ENCODE measurements at regions not wholly inside any gene's neighbourhood (a gene's known extent, or its start where the extent isn't known, plus 50 kb on each side); places are given as distances from the start of the nearest gene placed in this dataset.

- peaks cover 14% of the 10 kb centered on the region for H3K27me3 ChIP-seq (ENCODE audit: low read depth)
- no peaks in the 10 kb centered on the region for H3K36me3 ChIP-seq
- H3K27ac ChIP-seq (replicated peaks), result no peak overlapping the region
- H3K4me3 ChIP-seq, result no peak overlapping the region
- no peaks in the 10 kb centered on the region for H3K9me3 ChIP-seq (replicated peaks)
- H3K4me1 ChIP-seq, result peaks cover 5% of the 10 kb centered on the region
- DNase-seq, result no peak
- TF ChIP-seq CTCF (IDR thresholded peaks at IDR 0.05; ENCODE audit: borderline replicate concordance), result no peak
- intact Hi-C loops (cut with micrococcal nuclease), result no loop called here
Observed at GRCh38 chr21:35359076-35359475, 310.0 kb upstream of the RUNX1 start.

- no peak for DNase-seq
- Histone ChIP-seq H3K4me1 (peaks cover 5% of the 10 kb centered on the region), H3K9me3 (replicated peaks) (no peaks in the 10 kb centered on the region), H3K4me3 (no peak overlapping the region), H3K27ac (replicated peaks) (no peak overlapping the region), H3K27me3 (ENCODE audit: low read depth) (peaks cover 21% of the 10 kb centered on the region), H3K36me3 (no peaks in the 10 kb centered on the region)
- intact Hi-C loops (cut with micrococcal nuclease), result no loop called here
- no peak for TF ChIP-seq CTCF (IDR thresholded peaks at IDR 0.05; ENCODE audit: borderline replicate concordance)
Observed at GRCh38 chr21:35358008-35358407, 308.9 kb upstream of the RUNX1 start.

DNA sequence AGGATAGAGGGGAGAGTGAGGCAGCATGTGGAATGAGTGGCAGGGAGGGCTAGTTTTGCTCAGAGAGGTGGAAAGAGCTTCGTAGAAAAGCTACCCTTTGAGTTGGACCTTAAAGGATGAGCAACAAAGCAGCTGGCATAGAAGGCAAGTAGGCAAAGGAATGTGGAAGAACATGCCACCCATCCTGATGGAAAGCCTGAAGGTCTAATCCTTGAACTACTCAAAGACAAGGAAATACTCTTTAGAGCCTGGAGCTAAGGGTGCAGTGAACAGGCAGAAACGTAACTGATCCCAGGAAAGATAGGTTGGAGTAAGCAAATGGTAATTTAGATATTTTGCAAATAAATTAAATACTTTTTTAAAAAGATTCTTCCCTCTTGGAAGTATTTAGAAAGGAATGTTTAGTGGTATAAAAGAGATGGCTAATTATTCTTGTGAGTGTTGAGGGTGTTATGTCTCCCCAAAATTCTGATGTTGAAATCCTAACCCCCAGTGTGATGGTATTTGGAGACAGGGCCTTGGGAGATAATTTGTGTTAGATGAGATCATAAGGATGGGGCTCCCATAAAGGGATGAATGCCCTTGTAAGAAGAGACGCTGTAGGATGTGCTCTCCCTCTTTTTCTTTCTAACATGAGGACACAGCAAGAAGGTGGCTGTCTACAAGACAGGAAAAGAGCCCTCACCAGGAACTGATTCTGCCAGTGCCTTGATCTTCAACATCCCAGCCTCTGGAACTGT lies 308.1 kb upstream of the RUNX1 start:
- intact Hi-C loops (cut with micrococcal nuclease), result no loop called here
- TF ChIP-seq CTCF (IDR thresholded peaks at IDR 0.05; ENCODE audit: borderline replicate concordance), result no peak

GRCh38 chr21:35354078-35354477 lies 305.0 kb upstream of the RUNX1 start:
- H3K9me3 ChIP-seq (replicated peaks), result no peaks in the 10 kb centered on the region
- no peak for DNase-seq
- no peak overlapping the region for H3K27ac ChIP-seq (replicated peaks)
- H3K27me3 ChIP-seq (ENCODE audit: low read depth), result peaks cover 31% of the 10 kb centered on the region
- intact Hi-C loops (cut with micrococcal nuclease), result no loop called here
- no peaks in the 10 kb centered on the region for H3K36me3 ChIP-seq
- no peak for TF ChIP-seq CTCF (IDR thresholded peaks at IDR 0.05; ENCODE audit: borderline replicate concordance)
- H3K4me1 ChIP-seq, result no peaks in the 10 kb centered on the region
- no peak overlapping the region for H3K4me3 ChIP-seq

More for the DNA sequence above, 308.1 kb upstream of the RUNX1 start:
- Histone ChIP-seq H3K4me1 (peaks cover 5% of the 10 kb centered on the region), H3K9me3 (replicated peaks) (no peaks in the 10 kb centered on the region), H3K27me3 (ENCODE audit: low read depth) (peaks cover 21% of the 10 kb centered on the region), H3K4me3 (no peak overlapping the region), H3K27ac (replicated peaks) (no peak overlapping the region), H3K36me3 (no peaks in the 10 kb centered on the region)
- no peak for DNase-seq

DNA sequence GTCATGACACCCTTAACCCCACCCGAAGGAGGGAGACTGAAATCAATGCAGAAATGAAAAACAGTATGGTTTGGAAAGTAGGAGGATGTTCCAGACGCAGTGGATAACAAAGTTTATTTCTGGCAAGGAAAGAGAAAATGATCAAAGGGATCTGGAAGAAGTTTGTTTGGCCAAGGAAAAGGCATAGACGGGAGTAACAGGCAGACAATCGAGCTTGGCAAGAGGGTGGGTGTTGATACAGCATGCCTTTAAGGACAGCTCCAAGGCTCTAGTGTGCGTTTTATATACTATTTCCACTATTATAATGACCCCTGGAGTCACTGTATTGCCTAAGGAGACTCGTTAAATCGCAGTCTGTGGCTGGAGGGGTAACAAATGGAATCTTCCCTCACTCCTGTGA lies 303.7 kb upstream of the RUNX1 start:
- no peaks in the 10 kb centered on the region for H3K4me1 ChIP-seq
- no peak overlapping the region for H3K4me3 ChIP-seq
- intact Hi-C loops (cut with micrococcal nuclease), result no loop called here
- no peak overlapping the region for H3K27ac ChIP-seq (replicated peaks)
- no peaks in the 10 kb centered on the region for H3K9me3 ChIP-seq (replicated peaks)
- peaks cover 39% of the 10 kb centered on the region for H3K27me3 ChIP-seq (ENCODE audit: low read depth)
- no peaks in the 10 kb centered on the region for H3K36me3 ChIP-seq
- DNase-seq, result no peak
- no peak for TF ChIP-seq CTCF (IDR thresholded peaks at IDR 0.05; ENCODE audit: borderline replicate concordance)

Data from left ventricle myocardium inferior (tissue), 1 donor.